ENCODE measurements at regions not wholly inside any gene's neighbourhood (a gene's known extent, or its start where the extent isn't known, plus 50 kb on each side); places are given as distances from the start of the nearest gene placed in this dataset.

DNA sequence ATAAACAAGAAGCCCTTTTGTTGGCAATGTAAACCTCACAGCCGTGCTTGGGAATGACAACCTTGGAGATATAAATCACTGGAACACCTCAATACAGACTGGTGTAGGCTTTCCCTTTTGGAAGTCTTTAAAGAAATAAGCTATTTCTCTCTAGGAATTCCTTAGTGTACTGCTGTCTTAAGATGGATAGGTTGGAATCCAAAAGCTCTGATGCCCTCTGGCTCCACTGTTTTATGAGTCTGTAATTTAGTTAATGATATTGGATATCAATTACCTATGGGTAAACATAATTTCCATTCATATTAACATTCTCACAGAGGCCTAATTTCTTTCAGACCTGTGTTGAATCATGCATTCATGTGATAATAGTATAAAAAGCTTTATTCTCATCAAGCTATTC is 435.9 kb upstream of the MPDZ start:
- TF ChIP-seq, protein P1, sequence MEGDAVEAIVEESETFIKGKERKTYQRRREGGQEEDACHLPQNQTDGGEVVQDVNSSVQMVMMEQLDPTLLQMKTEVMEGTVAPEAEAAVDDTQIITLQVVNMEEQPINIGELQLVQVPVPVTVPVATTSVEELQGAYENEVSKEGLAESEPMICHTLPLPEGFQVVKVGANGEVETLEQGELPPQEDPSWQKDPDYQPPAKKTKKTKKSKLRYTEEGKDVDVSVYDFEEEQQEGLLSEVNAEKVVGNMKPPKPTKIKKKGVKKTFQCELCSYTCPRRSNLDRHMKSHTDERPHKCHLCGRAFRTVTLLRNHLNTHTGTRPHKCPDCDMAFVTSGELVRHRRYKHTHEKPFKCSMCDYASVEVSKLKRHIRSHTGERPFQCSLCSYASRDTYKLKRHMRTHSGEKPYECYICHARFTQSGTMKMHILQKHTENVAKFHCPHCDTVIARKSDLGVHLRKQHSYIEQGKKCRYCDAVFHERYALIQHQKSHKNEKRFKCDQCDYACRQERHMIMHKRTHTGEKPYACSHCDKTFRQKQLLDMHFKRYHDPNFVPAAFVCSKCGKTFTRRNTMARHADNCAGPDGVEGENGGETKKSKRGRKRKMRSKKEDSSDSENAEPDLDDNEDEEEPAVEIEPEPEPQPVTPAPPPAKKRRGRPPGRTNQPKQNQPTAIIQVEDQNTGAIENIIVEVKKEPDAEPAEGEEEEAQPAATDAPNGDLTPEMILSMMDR (IDR thresholded peaks at IDR 0.05; ENCODE audit: control extremely low read depth, extremely low read depth), result no peak
- peaks cover 0 to 44% (median 14%) of the 10 kb centered on the region in 5 donors for H3K4me1 ChIP-seq (ENCODE audit: control insufficient read depth in 5 of 5, insufficient read depth in 5 of 5, low read length in 5 of 5)
- 74 to 77% methylated on average over 1 of the region's 1 CpG for WGBS, 2 donors
- H3K27me3 ChIP-seq (ENCODE audit: control insufficient read depth in 3 of 3, insufficient read depth in 3 of 3, low read length in 2 of 3), result no peaks in the 10 kb centered on the region
- H3K9ac ChIP-seq (ENCODE audit: insufficient read depth in 1 of 2, low read length in 2 of 2), result no peak overlapping the region
- DNase-seq (no peak), ATAC-seq (ENCODE audit: insufficient read depth, low FRiP score) (no peak)
- H3K9me3 ChIP-seq (ENCODE audit: control insufficient read depth in 4 of 4, insufficient read depth in 3 of 4, low read length in 3 of 4), result no peaks in the 10 kb centered on the region
- H3K27ac ChIP-seq (ENCODE audit: low read depth in 1 of 2, low read length in 1 of 2), result no peak overlapping the region
- H3K4me3 ChIP-seq, result no peak overlapping the region
- H3K36me3 ChIP-seq (ENCODE audit: control insufficient read depth in 4 of 4, insufficient read depth in 4 of 4, low read length in 4 of 4), result no peaks in the 10 kb centered on the region

DNA sequence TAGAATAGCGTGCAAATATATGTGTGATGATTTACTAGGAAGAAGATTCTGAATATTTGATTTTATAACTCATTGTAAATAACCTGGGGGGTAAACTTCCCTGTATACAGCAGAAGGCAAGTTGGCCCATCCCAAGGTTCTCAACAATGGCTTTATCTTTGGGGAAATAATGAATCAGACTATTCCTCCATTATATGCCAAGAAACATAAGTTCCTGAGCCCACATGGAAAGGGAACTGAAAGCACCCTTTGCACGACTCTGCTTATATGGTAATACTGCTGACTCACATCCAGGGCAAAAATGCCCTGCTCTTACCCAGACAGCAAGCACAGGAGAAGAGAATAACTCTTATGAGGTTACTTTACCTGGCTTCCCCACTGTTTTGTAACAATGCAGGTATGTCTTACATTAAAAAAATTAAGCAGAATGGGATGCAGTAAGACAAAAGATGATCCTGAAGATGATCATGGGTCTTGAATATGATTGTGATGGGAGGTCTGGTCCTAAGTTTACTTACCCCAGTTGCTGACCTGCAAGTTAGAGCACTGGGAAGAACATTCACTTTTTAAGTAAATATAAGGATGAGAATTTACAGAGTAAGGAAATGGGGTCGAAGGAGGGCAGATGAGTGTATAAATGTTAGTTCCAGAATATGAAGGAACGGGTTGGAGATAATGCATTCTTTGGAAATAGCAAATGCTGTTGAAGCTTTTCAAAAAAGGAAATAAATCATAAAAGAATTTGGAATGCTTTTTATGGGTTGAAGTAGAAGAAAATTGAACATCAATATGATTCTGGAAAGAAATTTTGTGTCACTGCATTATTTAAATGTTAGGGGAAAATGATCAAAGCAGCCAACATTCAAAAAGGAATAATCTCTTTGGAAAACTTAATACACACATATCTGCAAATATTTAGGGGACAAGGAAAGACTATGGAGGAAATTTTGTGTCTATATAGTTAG is 428.4 kb upstream of the MPDZ start:
- peaks cover 0 to 3% (median 0%) of the 10 kb centered on the region in 4 donors for H3K9me3 ChIP-seq (ENCODE audit: control insufficient read depth in 4 of 4, insufficient read depth in 3 of 4, low read length in 3 of 4)
- peaks cover 0 to 12% (median 0%) of the 10 kb centered on the region in 5 donors for H3K4me1 ChIP-seq (ENCODE audit: control insufficient read depth in 5 of 5, insufficient read depth in 5 of 5, low read length in 5 of 5)
- H3K36me3 ChIP-seq (ENCODE audit: control insufficient read depth in 4 of 4, insufficient read depth in 4 of 4, low read length in 4 of 4), result no peaks in the 10 kb centered on the region
- WGBS, 2 donors, result 69 to 72% methylated on average over 4 of the region's 4 CpGs
- ATAC-seq (ENCODE audit: insufficient read depth, low FRiP score) (no peak), DNase-seq (no peak)
- TF ChIP-seq, protein P1 (IDR thresholded peaks at IDR 0.05; ENCODE audit: control extremely low read depth, extremely low read depth), result no peak
- H3K27ac ChIP-seq (ENCODE audit: low read depth in 1 of 2, low read length in 1 of 2), result no peak overlapping the region
- no peaks in the 10 kb centered on the region for H3K27me3 ChIP-seq (ENCODE audit: control insufficient read depth in 3 of 3, insufficient read depth in 3 of 3, low read length in 2 of 3)
- no peak overlapping the region for H3K4me3 ChIP-seq
- no peak overlapping the region for H3K9ac ChIP-seq (ENCODE audit: insufficient read depth in 1 of 2, low read length in 2 of 2)

DNA sequence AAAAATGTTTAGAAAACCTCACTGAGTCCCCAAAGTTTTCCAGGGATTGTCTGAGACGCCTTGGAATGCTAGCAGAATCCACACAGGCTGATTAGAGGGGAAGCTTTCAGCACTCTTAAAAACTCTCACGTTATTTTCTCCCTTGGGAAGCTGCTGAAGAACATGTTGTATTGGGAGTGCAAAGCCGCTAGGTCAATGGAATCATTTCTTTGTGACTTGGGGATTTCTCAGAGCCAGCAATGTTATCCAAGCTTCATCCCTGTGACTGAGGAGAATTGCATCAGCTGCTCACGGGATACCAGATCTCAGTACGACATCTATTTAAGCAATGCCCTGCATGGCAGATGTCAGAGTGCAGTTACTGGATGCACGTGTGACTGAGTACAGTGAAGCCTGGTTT is 426.4 kb upstream of the MPDZ start:
- Histone ChIP-seq H3K36me3 (ENCODE audit: control insufficient read depth in 4 of 4, insufficient read depth in 4 of 4, low read length in 4 of 4) (no peaks in the 10 kb centered on the region), H3K4me3 (no peak overlapping the region), H3K9me3 (ENCODE audit: control insufficient read depth in 4 of 4, insufficient read depth in 3 of 4, low read length in 3 of 4) (peaks cover 0 to 3% (median 0%) of the 10 kb centered on the region in 4 donors), H3K4me1 (ENCODE audit: control insufficient read depth in 5 of 5, insufficient read depth in 5 of 5, low read length in 5 of 5) (peaks cover 0 to 12% (median 0%) of the 10 kb centered on the region in 5 donors), H3K27ac (ENCODE audit: low read depth in 1 of 2, low read length in 1 of 2) (no peak overlapping the region), H3K9ac (ENCODE audit: insufficient read depth in 1 of 2, low read length in 2 of 2) (no peak overlapping the region), H3K27me3 (ENCODE audit: control insufficient read depth in 3 of 3, insufficient read depth in 3 of 3, low read length in 2 of 3) (no peaks in the 10 kb centered on the region)
- no peak for ATAC-seq (ENCODE audit: insufficient read depth, low FRiP score)
- TF ChIP-seq, protein P1 (IDR thresholded peaks at IDR 0.05; ENCODE audit: control extremely low read depth, extremely low read depth), result no peak
- WGBS, 2 donors, result 58 to 78% methylated on average over 6 of the region's 6 CpGs
- peak in 2 of 3 donors; percentile 42 to 68 for DNase-seq
